WTC11 (cell line): ENCODE measurements at regions not wholly inside any gene's neighbourhood (a gene's known extent, or its start where the extent isn't known, plus 50 kb on each side); places are given as distances from the start of the nearest gene placed in this dataset.

ENCODE experiments used
- ATAC-seq: fragments of 200-7000 bp; cut with Tn5 transposase; 2 replicates; pipeline ENCODE4 v1.10.0; 2021; ENCODE audit warnings: mild to moderate bottlenecking, moderate library complexity
- CTCF ChIA-PET: fragments of 300-600 bp; sonication (Branson Sonifier 250); formaldehyde crosslinking; loops from one replicate; lab custom pipeline; 2021; ENCODE audit warnings: antibody characterized with exemption; lab: Charles Lee
- POLR2A ChIA-PET: fragments of 350-600 bp; sonication (Branson Sonifier 250); formaldehyde crosslinking; loops from one replicate; lab custom pipeline; 2021; ENCODE audit warnings: antibody characterized with exemption; lab: Charles Lee
- DNase-seq: peaks from one replicate; pipeline ENCODE4 v3.0.0; 2021; ENCODE audit warnings: low spot score
- H3K27ac Mint-ChIP-seq: 2 replicates; pipeline ENCODE4 v1.8.0; 2021; ENCODE audit warnings: mixed read lengths
- H3K27me3 Mint-ChIP-seq: 2 replicates; pipeline ENCODE4 v1.8.0; 2021; ENCODE audit warnings: low read depth, mild to moderate bottlenecking, moderate library complexity, mixed read lengths
- H3K36me3 Mint-ChIP-seq: 2 replicates; pipeline ENCODE4 v1.8.0; 2021; ENCODE audit warnings: mixed read lengths
- H3K4me1 Mint-ChIP-seq: 2 replicates; pipeline ENCODE4 v1.8.0; 2022; ENCODE audit warnings: mixed read lengths
- H3K4me3 Mint-ChIP-seq: 2 replicates; pipeline ENCODE4 v1.8.0; 2021; ENCODE audit warnings: mild to moderate bottlenecking, moderate library complexity, mixed read lengths
- H3K9me3 Mint-ChIP-seq: 2 replicates; pipeline ENCODE4 v1.8.0; 2021; ENCODE audit warnings: mixed read lengths
- CDX4 ChIP-seq: fragments of 250-450 bp; sonication (Bioruptor Pico); IDR thresholded peaks from 2 replicates; pipeline ENCODE4 v1.9.0; 2021; ENCODE audit warnings: moderate library complexity, mild to moderate bottlenecking, inconsistent platforms, borderline replicate concordance
- E2F4 ChIP-seq: sonication (generic); formaldehyde crosslinking; IDR thresholded peaks from 2 replicates; pipeline ENCODE4 v1.8.1; 2022; ENCODE audit warnings: low read depth, mild to moderate bottlenecking, moderate library complexity, missing genetic modification reagents, borderline replicate concordance
- ERG ChIP-seq: fragments of 250-450 bp; sonication (Bioruptor Pico); IDR thresholded peaks from 2 replicates; pipeline ENCODE4 v1.8.0; 2021; ENCODE audit warnings: mild to moderate bottlenecking
- ESRRA ChIP-seq: sonication (generic); formaldehyde crosslinking; IDR thresholded peaks from 2 replicates; pipeline ENCODE4 v1.8.1; 2022; ENCODE audit warnings: mild to moderate bottlenecking, missing genetic modification reagents, borderline replicate concordance
- GABPB1 ChIP-seq: sonication (generic); formaldehyde crosslinking; IDR thresholded peaks from 2 replicates; pipeline ENCODE4 v1.8.1; 2023; ENCODE audit warnings: mild to moderate bottlenecking, missing genetic modification reagents
- GRHL2 ChIP-seq: fragments of 250-450 bp; sonication (Bioruptor Pico); IDR thresholded peaks from 2 replicates; pipeline ENCODE4 v1.8.0; 2022; ENCODE audit warnings: mild to moderate bottlenecking, moderate library complexity; ENCODE audit not compliant: insufficient replicate concordance, severe bottlenecking
- GTF2I ChIP-seq: fragments of 250-450 bp; sonication (Bioruptor Pico); conservative IDR thresholded peaks from 2 replicates; pipeline ENCODE4 v1.4.0; 2021; ENCODE audit warnings: mild to moderate bottlenecking
- HMGA2 ChIP-seq: fragments of 250-450 bp; sonication (Bioruptor Pico); IDR thresholded peaks from 2 replicates; pipeline ENCODE4 v1.4.0; 2021; ENCODE audit warnings: mild to moderate bottlenecking, moderate library complexity
- IRF2 ChIP-seq: sonication (generic); formaldehyde crosslinking; IDR thresholded peaks from 2 replicates; pipeline ENCODE4 v1.8.0; 2022; ENCODE audit warnings: low read depth, missing genetic modification reagents, borderline replicate concordance
- MAX ChIP-seq: sonication (generic); formaldehyde crosslinking; IDR thresholded peaks from 2 replicates; pipeline ENCODE4 v1.8.0; 2022; ENCODE audit warnings: mild to moderate bottlenecking, missing genetic modification reagents
- MLX ChIP-seq: sonication (generic); formaldehyde crosslinking; IDR thresholded peaks from 2 replicates; pipeline ENCODE4 v1.8.1; 2023; ENCODE audit warnings: mild to moderate bottlenecking, missing genetic modification reagents, moderate library complexity
- NR2C2 ChIP-seq: sonication (generic); formaldehyde crosslinking; IDR thresholded peaks from 2 replicates; pipeline ENCODE4 v1.8.0; 2022; ENCODE audit warnings: mild to moderate bottlenecking, missing genetic modification reagents
- PRRX2 ChIP-seq: fragments of 250-450 bp; sonication (Bioruptor Pico); IDR thresholded peaks from 2 replicates; pipeline ENCODE4 v1.8.0; 2021; ENCODE audit warnings: mild to moderate bottlenecking
- SMAD4 ChIP-seq: sonication (generic); formaldehyde crosslinking; IDR thresholded peaks from 2 replicates; pipeline ENCODE4 v1.8.0; 2022; ENCODE audit warnings: mild to moderate bottlenecking, missing genetic modification reagents
- SP1 ChIP-seq: sonication (generic); formaldehyde crosslinking; conservative IDR thresholded peaks from 2 replicates; pipeline ENCODE4 v1.8.1; 2022; ENCODE audit warnings: missing genetic modification reagents
- STAT6 ChIP-seq: sonication (generic); formaldehyde crosslinking; conservative IDR thresholded peaks from 2 replicates; pipeline ENCODE4 v1.8.1; 2023; ENCODE audit warnings: mild to moderate bottlenecking, low read depth, missing genetic modification reagents, moderate library complexity
- TP53 ChIP-seq: sonication (generic); formaldehyde crosslinking; IDR thresholded peaks from 2 replicates; pipeline ENCODE4 v1.8.1; 2023; ENCODE audit warnings: mild to moderate bottlenecking, missing genetic modification reagents
- USF2 ChIP-seq: sonication (generic); formaldehyde crosslinking; IDR thresholded peaks from 2 replicates; pipeline ENCODE4 v1.8.1; 2023; ENCODE audit warnings: mild to moderate bottlenecking, missing genetic modification reagents, moderate library complexity
- ZMAT4 ChIP-seq: fragments of 250-450 bp; sonication (Bioruptor Pico); IDR thresholded peaks from 2 replicates; pipeline ENCODE4 v1.9.0; 2021; ENCODE audit warnings: mild to moderate bottlenecking
- ZNF281 ChIP-seq: sonication (generic); formaldehyde crosslinking; IDR thresholded peaks from 2 replicates; pipeline ENCODE4 v1.8.0; 2023; ENCODE audit warnings: mild to moderate bottlenecking, missing genetic modification reagents

- TF ChIP-seq CDX4 (CRISPR knock-in tag) (no peak), MLX (CRISPR knock-in tag) (no peak), ERG (no peak)
- TF ChIP-seq, all 79 proteins: peak for 0
Measured at GRCh38 chr4:19807505-19807904, 444.2 kb upstream of the SLIT2 start (continued).

- Mint-ChIP-seq H3K4me1 (no peaks in the 10 kb centered on the region), H3K4me3 (no peak overlapping the region), H3K36me3 (no peaks in the 10 kb centered on the region), H3K27me3 (no peaks in the 10 kb centered on the region), H3K9me3 (peaks cover 7% of the 10 kb centered on the region), H3K27ac (no peak overlapping the region)
- CTCF ChIA-PET = no interaction called here
- no peak for TF ChIP-seq GABPB1 (CRISPR knock-in tag)
- TF ChIP-seq TP53 (CRISPR knock-in tag) = no peak
- no peak for DNase-seq
- POLR2A ChIA-PET = no interaction called here
- no peak for ATAC-seq
Measured at GRCh38 chr4:19806865-19807264, 444.8 kb upstream of the SLIT2 start.

GRCh38 chr4:19803406-19803805 lies 448.3 kb upstream of the SLIT2 start:
- Mint-ChIP-seq H3K36me3 (no peaks in the 10 kb centered on the region), H3K27ac (no peak overlapping the region), H3K27me3 (no peaks in the 10 kb centered on the region), H3K9me3 (peaks cover 7% of the 10 kb centered on the region), H3K4me1 (no peaks in the 10 kb centered on the region), H3K4me3 (no peak overlapping the region)
- TF ChIP-seq PRRX2 (CRISPR knock-in tag) = no peak
- no peak for TF ChIP-seq NR2C2
- no peak for TF ChIP-seq USF2 (CRISPR knock-in tag)
- TF ChIP-seq ZMAT4 (CRISPR knock-in tag) = no peak
- no peak for TF ChIP-seq GTF2I (CRISPR knock-in tag)
- TF ChIP-seq HMGA2 (CRISPR knock-in tag) = no peak
- DNase-seq (no peak), ATAC-seq (no peak; the same call in 1 of the 2 replicates)
- ChIA-PET POLR2A (no interaction called here), CTCF (no interaction called here)

GRCh38 chr4:19793831-19794230 lies 457.9 kb upstream of the SLIT2 start:
- ChIA-PET CTCF (no interaction called here), POLR2A (no interaction called here)
- Mint-ChIP-seq H3K4me3 (no peak overlapping the region), H3K27ac (no peak overlapping the region), H3K9me3 (peaks cover 40% of the 10 kb centered on the region), H3K27me3 (peaks cover 3% of the 10 kb centered on the region), H3K36me3 (peaks cover 2% of the 10 kb centered on the region; the same call in 1 of the 2 replicates), H3K4me1 (no peaks in the 10 kb centered on the region)
- DNase-seq (no peak), ATAC-seq (no peak)
- no peak for TF ChIP-seq GRHL2 (CRISPR knock-in tag)
- TF ChIP-seq SP1 = no peak
- TF ChIP-seq SMAD4 (CRISPR knock-in tag) = no peak
- TF ChIP-seq ESRRA (CRISPR knock-in tag) = no peak
- TF ChIP-seq E2F4 (CRISPR knock-in tag) = no peak
- TF ChIP-seq STAT6 (CRISPR knock-in tag) = no peak
- TF ChIP-seq MAX (CRISPR knock-in tag) = no peak
- TF ChIP-seq IRF2 (CRISPR knock-in tag) = no peak
- TF ChIP-seq ZNF281 (CRISPR knock-in tag) = no peak
